ENCODE measurements at regions not wholly inside any gene's neighbourhood (a gene's known extent, or its start where the extent isn't known, plus 50 kb on each side); places are given as distances from the start of the nearest gene placed in this dataset.
"Not testable (repeated sequence)": the region's sequence is repeated elsewhere in the genome, so short reads cannot be mapped to it uniquely, and the experiment has no call there.

DNA sequence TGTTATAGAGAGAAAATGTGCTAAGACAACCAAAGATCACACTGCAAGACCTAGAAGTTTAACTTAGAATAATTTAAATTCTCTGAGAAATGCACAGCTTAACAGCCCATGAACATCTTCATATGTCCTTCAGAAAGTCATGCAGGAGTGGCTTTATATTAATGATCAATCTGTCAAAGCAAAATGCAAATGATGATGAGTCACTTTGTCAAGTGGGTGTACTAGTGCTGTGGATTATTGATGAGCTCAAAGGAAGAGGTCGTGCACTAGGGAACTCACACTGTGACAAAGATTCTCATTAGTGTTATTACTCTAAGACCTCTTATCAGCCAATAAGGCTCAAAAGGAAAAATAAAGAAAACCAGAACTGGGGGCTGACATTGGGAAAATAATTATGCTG, 1726.3 kb downstream of the KHDRBS2 start:
- TF ChIP-seq EZH2 (IDR thresholded peaks at IDR 0.05; ENCODE audit: insufficient read depth, low read length), result not testable (repeated sequence)
- TF ChIP-seq, protein P1, sequence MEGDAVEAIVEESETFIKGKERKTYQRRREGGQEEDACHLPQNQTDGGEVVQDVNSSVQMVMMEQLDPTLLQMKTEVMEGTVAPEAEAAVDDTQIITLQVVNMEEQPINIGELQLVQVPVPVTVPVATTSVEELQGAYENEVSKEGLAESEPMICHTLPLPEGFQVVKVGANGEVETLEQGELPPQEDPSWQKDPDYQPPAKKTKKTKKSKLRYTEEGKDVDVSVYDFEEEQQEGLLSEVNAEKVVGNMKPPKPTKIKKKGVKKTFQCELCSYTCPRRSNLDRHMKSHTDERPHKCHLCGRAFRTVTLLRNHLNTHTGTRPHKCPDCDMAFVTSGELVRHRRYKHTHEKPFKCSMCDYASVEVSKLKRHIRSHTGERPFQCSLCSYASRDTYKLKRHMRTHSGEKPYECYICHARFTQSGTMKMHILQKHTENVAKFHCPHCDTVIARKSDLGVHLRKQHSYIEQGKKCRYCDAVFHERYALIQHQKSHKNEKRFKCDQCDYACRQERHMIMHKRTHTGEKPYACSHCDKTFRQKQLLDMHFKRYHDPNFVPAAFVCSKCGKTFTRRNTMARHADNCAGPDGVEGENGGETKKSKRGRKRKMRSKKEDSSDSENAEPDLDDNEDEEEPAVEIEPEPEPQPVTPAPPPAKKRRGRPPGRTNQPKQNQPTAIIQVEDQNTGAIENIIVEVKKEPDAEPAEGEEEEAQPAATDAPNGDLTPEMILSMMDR (IDR thresholded peaks at IDR 0.05; ENCODE audit: insufficient read depth, low read depth, low read length), result not testable (repeated sequence)
